ENCODE measurements at regions not wholly inside any gene's neighbourhood (a gene's known extent, or its start where the extent isn't known, plus 50 kb on each side); places are given as distances from the start of the nearest gene placed in this dataset.

DNA sequence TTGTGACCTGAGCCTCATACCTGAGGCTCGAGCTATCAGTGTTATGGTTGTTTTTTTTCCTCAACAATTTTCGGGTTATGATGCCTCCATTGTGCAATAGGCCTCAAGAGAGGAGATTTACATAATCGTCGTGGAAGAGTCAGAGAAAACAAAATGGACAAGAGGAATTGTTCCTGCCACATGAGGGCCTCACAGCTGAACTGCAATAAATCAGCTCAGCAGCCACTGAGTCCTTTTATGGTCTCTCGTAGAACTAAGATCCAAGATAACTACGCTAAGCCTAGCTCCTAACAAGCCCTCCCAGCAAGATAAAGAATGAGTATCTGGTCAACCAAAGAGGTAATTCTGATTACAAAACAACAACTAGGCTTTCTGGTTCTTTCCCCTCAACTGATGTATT lies 336.8 kb downstream of the WDR11 start:
- Histone ChIP-seq H2AFZ (ENCODE audit: low read length) (no peak overlapping the region), H3K9me3 (ENCODE audit: insufficient read depth, low read depth, low read length) (no peaks in the 10 kb centered on the region; the same call in 1 of the 2 replicates), H3K4me1 (ENCODE audit: insufficient read depth, low read length, poor library complexity, severe bottlenecking) (no peaks in the 10 kb centered on the region), H3K9me2 (replicated peaks; ENCODE audit: low read depth, low read length) (no peaks in the 10 kb centered on the region), H3K27me3 (ENCODE audit: insufficient read depth, low read length, poor library complexity, severe bottlenecking) (no peaks in the 10 kb centered on the region), H3K4me3 (ENCODE audit: low read length, poor library complexity, severe bottlenecking) (no peak overlapping the region), H3K79me2 (ENCODE audit: insufficient read depth, low read length) (no peaks in the 10 kb centered on the region), H3K9ac (ENCODE audit: low read depth, low read length, poor library complexity, severe bottlenecking) (no peak overlapping the region), H3K36me3 (ENCODE audit: insufficient read depth, low read length) (no peaks in the 10 kb centered on the region), H4K20me1 (ENCODE audit: insufficient read depth, low read length, poor library complexity, severe bottlenecking) (no peaks in the 10 kb centered on the region), H3F3A (ENCODE audit: low read depth) (no peaks in the 10 kb centered on the region), H3K4me2 (ENCODE audit: low read depth, low read length, poor library complexity, severe bottlenecking) (no peak overlapping the region)
- TF ChIP-seq EZH2phosphoT487 (IDR thresholded peaks at IDR 0.05; ENCODE audit: borderline replicate concordance): no peak
- TF ChIP-seq, protein P1, sequence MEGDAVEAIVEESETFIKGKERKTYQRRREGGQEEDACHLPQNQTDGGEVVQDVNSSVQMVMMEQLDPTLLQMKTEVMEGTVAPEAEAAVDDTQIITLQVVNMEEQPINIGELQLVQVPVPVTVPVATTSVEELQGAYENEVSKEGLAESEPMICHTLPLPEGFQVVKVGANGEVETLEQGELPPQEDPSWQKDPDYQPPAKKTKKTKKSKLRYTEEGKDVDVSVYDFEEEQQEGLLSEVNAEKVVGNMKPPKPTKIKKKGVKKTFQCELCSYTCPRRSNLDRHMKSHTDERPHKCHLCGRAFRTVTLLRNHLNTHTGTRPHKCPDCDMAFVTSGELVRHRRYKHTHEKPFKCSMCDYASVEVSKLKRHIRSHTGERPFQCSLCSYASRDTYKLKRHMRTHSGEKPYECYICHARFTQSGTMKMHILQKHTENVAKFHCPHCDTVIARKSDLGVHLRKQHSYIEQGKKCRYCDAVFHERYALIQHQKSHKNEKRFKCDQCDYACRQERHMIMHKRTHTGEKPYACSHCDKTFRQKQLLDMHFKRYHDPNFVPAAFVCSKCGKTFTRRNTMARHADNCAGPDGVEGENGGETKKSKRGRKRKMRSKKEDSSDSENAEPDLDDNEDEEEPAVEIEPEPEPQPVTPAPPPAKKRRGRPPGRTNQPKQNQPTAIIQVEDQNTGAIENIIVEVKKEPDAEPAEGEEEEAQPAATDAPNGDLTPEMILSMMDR (conservative IDR thresholded peaks at IDR 0.05; ENCODE audit: low read length): no peak

GRCh38 chr10:121189066-121189465 lies 337.9 kb downstream of the WDR11 start:
- Histone ChIP-seq H3K27me3 (ENCODE audit: insufficient read depth, low read length, poor library complexity, severe bottlenecking) (no peaks in the 10 kb centered on the region), H4K20me1 (ENCODE audit: insufficient read depth, low read length, poor library complexity, severe bottlenecking) (no peaks in the 10 kb centered on the region), H2AFZ (ENCODE audit: low read length) (no peak overlapping the region), H3K9me3 (ENCODE audit: insufficient read depth, low read depth, low read length) (no peaks in the 10 kb centered on the region; the same call in 1 of the 2 replicates), H3K9ac (ENCODE audit: low read depth, low read length, poor library complexity, severe bottlenecking) (no peak overlapping the region), H3F3A (ENCODE audit: low read depth) (no peaks in the 10 kb centered on the region), H3K4me2 (ENCODE audit: low read depth, low read length, poor library complexity, severe bottlenecking) (no peak overlapping the region), H3K36me3 (ENCODE audit: insufficient read depth, low read length) (no peaks in the 10 kb centered on the region), H3K4me1 (ENCODE audit: insufficient read depth, low read length, poor library complexity, severe bottlenecking) (no peaks in the 10 kb centered on the region), H3K79me2 (ENCODE audit: insufficient read depth, low read length) (no peaks in the 10 kb centered on the region), H3K4me3 (ENCODE audit: low read length, poor library complexity, severe bottlenecking) (no peak overlapping the region), H3K9me2 (replicated peaks; ENCODE audit: low read depth, low read length) (no peaks in the 10 kb centered on the region)
- TF ChIP-seq EZH2phosphoT487 (IDR thresholded peaks at IDR 0.05; ENCODE audit: borderline replicate concordance): no peak
- TF ChIP-seq, protein P1 (conservative IDR thresholded peaks at IDR 0.05; ENCODE audit: low read length): no peak

DNA sequence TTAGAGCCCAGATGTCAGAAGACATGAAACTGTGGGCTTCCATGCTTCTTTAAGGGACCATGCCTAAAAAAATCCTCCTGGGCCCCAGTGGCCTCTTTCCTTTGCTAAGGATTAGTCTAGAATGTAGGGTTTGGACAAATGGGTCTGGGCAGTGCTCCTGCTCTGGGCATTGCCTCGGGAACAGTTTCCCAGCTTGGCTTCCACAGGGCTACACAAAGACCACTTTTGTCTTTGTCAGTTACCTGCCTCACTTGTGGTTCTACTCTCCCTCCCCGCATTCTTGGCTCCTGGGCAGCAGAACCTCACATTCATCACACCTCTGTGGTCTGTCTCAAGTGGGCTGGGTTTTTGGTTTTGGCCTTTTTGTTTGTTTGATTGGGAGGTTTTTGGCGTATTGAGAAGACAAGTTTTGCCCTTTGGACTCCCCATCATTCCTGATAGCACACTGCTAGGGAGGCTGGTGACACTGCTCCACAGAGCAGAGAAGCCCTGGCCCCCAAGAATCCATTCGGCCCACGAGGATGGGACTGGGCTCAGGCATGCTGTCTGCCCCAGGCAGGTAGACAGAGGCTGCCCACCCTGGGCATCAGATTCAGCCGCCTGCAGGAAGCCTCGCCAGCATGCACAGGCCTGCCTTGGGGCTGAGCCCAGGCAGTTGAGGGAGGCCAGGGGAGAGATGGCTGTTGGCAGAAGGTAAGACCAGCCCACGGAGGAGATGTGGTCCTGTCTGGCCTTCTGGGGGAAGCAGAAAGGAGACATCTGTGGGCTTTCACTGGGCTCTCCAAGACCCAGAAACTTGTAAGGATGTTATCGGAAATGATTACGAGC lies 343.7 kb downstream of the WDR11 start:
- no peak for TF ChIP-seq EZH2phosphoT487 (IDR thresholded peaks at IDR 0.05; ENCODE audit: borderline replicate concordance)
- TF ChIP-seq, protein P1 (conservative IDR thresholded peaks at IDR 0.05; ENCODE audit: low read length): no peak
- H3K9me3 ChIP-seq (ENCODE audit: insufficient read depth, low read depth, low read length): no peaks in the 10 kb centered on the region
- no peak overlapping the region for H3K4me3 ChIP-seq (ENCODE audit: low read length, poor library complexity, severe bottlenecking)
- H3K9me2 ChIP-seq (replicated peaks; ENCODE audit: low read depth, low read length): no peaks in the 10 kb centered on the region
- H3F3A ChIP-seq (ENCODE audit: low read depth): no peaks in the 10 kb centered on the region
- H2AFZ ChIP-seq (ENCODE audit: low read length): no peak overlapping the region
- H3K9ac ChIP-seq (ENCODE audit: low read depth, low read length, poor library complexity, severe bottlenecking): no peak overlapping the region
- H3K4me2 ChIP-seq (ENCODE audit: low read depth, low read length, poor library complexity, severe bottlenecking): no peak overlapping the region
- H3K4me1 ChIP-seq (ENCODE audit: insufficient read depth, low read length, poor library complexity, severe bottlenecking): no peaks in the 10 kb centered on the region
- H4K20me1 ChIP-seq (ENCODE audit: insufficient read depth, low read length, poor library complexity, severe bottlenecking): no peaks in the 10 kb centered on the region
- H3K79me2 ChIP-seq (ENCODE audit: insufficient read depth, low read length): no peaks in the 10 kb centered on the region
- no peaks in the 10 kb centered on the region for H3K36me3 ChIP-seq (ENCODE audit: insufficient read depth, low read length)
- H3K27me3 ChIP-seq (ENCODE audit: insufficient read depth, low read length, poor library complexity, severe bottlenecking): no peaks in the 10 kb centered on the region
